ENCODE measurements at regions not wholly inside any gene's neighbourhood (a gene's known extent, or its start where the extent isn't known, plus 50 kb on each side); places are given as distances from the start of the nearest gene placed in this dataset.
A peak's percentile ranks its signal among the peaks of the same experiment; 100 is the strongest.

- TF ChIP-seq CTCF (IDR thresholded peaks at IDR 0.05; ENCODE audit: borderline replicate concordance, insufficient read depth, low read depth, low read length): no peak
- H3K4me3 ChIP-seq (ENCODE audit: low read depth, low read length): no peak overlapping the region
These were observed 157.4 kb downstream of the KLHL28 start for GRCh38 chr14:44804391-44804790.

GRCh38 chr14:44803239-44803905, 158.4 kb downstream of the KLHL28 start:
- TF ChIP-seq CTCF (IDR thresholded peaks at IDR 0.05; ENCODE audit: borderline replicate concordance, insufficient read depth, low read depth, low read length): peak; percentile 35; the same call in 1 of the 2 replicates
- H3K4me3 ChIP-seq (ENCODE audit: low read depth, low read length): no peak overlapping the region

- no peak overlapping the region for H3K4me3 ChIP-seq (ENCODE audit: low read depth, low read length)
- TF ChIP-seq CTCF (IDR thresholded peaks at IDR 0.05; ENCODE audit: borderline replicate concordance, insufficient read depth, low read depth, low read length): no peak
These were observed 163.1 kb downstream of the KLHL28 start for GRCh38 chr14:44798386-44799242.

DNA sequence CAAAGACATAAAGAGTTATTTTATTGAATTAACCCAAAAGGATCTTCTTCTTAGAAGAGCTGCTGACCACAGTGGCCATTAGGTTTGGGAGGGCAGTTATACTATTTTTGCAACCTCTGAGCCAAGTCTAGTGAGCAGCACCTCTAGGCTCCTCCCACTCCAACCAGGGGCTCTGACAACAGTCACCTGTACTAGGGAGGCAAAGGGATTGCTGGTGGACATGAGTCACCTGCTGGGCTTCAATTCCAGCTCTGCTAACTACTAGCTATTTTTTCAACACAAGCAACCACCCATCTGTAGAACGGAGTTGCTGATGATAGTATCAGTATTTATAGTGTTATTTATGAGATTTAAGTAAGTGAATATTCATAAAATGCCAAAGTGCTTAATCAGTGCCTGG, 166.0 kb downstream of the KLHL28 start:
- H3K4me3 ChIP-seq (ENCODE audit: low read depth, low read length): no peak overlapping the region
- no peak for TF ChIP-seq CTCF (IDR thresholded peaks at IDR 0.05; ENCODE audit: borderline replicate concordance, insufficient read depth, low read depth, low read length)

GRCh38 chr14:44791730-44792129, 170.0 kb downstream of the KLHL28 start:
- no peak overlapping the region for H3K4me3 ChIP-seq (ENCODE audit: low read depth, low read length)
- no peak for TF ChIP-seq CTCF (IDR thresholded peaks at IDR 0.05; ENCODE audit: borderline replicate concordance, insufficient read depth, low read depth, low read length)

- no peak overlapping the region for H3K4me3 ChIP-seq (ENCODE audit: low read depth, low read length)
- TF ChIP-seq CTCF (IDR thresholded peaks at IDR 0.05; ENCODE audit: borderline replicate concordance, insufficient read depth, low read depth, low read length): no peak
These were observed 173.1 kb downstream of the KLHL28 start for GRCh38 chr14:44788612-44789011.

GRCh38 chr14:44785096-44785495, 176.7 kb downstream of the KLHL28 start:
- H3K4me3 ChIP-seq (ENCODE audit: low read depth, low read length): no peak overlapping the region
- no peak for TF ChIP-seq CTCF (IDR thresholded peaks at IDR 0.05; ENCODE audit: borderline replicate concordance, insufficient read depth, low read depth, low read length)
